HepG2 (cell line): ENCODE measurements at regions not wholly inside any gene's neighbourhood (a gene's known extent, or its start where the extent isn't known, plus 50 kb on each side); places are given as distances from the start of the nearest gene placed in this dataset.
A peak's percentile ranks its signal among the peaks of the same experiment; 100 is the strongest.

ENCODE experiments used
- CTCF ChIP-seq: sonication (generic); formaldehyde crosslinking; IDR thresholded peaks from 2 replicates; pipeline ENCODE4 v1.5.0; 2020; ENCODE audit warnings: mild to moderate bottlenecking, missing genetic modification reagents, moderate library complexity
- EEA1 ChIP-seq: sonication (generic); formaldehyde crosslinking; IDR thresholded peaks from 2 replicates; pipeline ENCODE4 v1.5.1; 2020; ENCODE audit warnings: mild to moderate bottlenecking, missing genetic modification reagents, borderline replicate concordance
- EHMT2 ChIP-seq: fragments of 200-600 bp; sonication (generic); IDR thresholded peaks from 2 replicates; pipeline ENCODE4 v1.7.0; 2017; ENCODE audit warnings: antibody characterized with exemption, low read depth, low read length, borderline replicate concordance
- EP300 ChIP-seq, 3 experiments: sonication (generic) in 1 of 3; formaldehyde crosslinking in 1 of 3; IDR thresholded peaks; 2 replicates each; pipeline versions ENCODE4 v1.5.1 to v1.6.1; 2011 to 2020; ENCODE audit warnings: low read depth in 2 of 3, low read length in 2 of 3, borderline replicate concordance in 1 of 3, improper control_type of control experiment in 1 of 3, mild to moderate bottlenecking in 1 of 3, missing genetic modification reagents in 1 of 3, moderate library complexity in 1 of 3
- FOXO1 ChIP-seq: sonication (generic); formaldehyde crosslinking; IDR thresholded peaks from 2 replicates; pipeline ENCODE4 v1.4.0; 2020; ENCODE audit warnings: missing genetic modification reagents
- GTF2F1 ChIP-seq: fragments of 150-350 bp; IDR thresholded peaks from 2 replicates; pipeline ENCODE4 v1.6.1; 2014; ENCODE audit warnings: low read length
- IRF9 ChIP-seq: sonication (generic); formaldehyde crosslinking; IDR thresholded peaks from 2 replicates; pipeline ENCODE4 v1.8.0; 2022; ENCODE audit warnings: missing genetic modification reagents, mild to moderate bottlenecking, borderline replicate concordance
- LRRFIP1 ChIP-seq: sonication (generic); formaldehyde crosslinking; conservative IDR thresholded peaks from 2 replicates; pipeline ENCODE4 v1.4.0; 2020; ENCODE audit warnings: missing genetic modification reagents
- NONO ChIP-seq, 2 experiments: fragments of 450-650 bp in 1 of 2; sonication (generic) in 1 of 2; formaldehyde crosslinking in 1 of 2; IDR thresholded peaks in 1 of 2; conservative IDR thresholded peaks in 1 of 2; 2 replicates each; pipeline versions ENCODE4 v1.6.1 to v1.8.0; 2017 to 2022; ENCODE audit warnings: mild to moderate bottlenecking in 1 of 2, missing genetic modification reagents in 1 of 2, moderate library complexity in 1 of 2
- PAXIP1 ChIP-seq: sonication (generic); formaldehyde crosslinking; conservative IDR thresholded peaks from 2 replicates; pipeline ENCODE4 v1.4.0; 2020; ENCODE audit warnings: mild to moderate bottlenecking, missing genetic modification reagents, moderate library complexity
- SOX5 ChIP-seq: IDR thresholded peaks from 2 replicates; pipeline ENCODE4 v1.6.1; 2016; ENCODE audit warnings: borderline replicate concordance
- ZNF331 ChIP-seq: sonication (generic); formaldehyde crosslinking; IDR thresholded peaks from 2 replicates; pipeline ENCODE4 v1.4.0; 2020; ENCODE audit warnings: missing genetic modification reagents
- ZSCAN20 ChIP-seq: sonication (generic); formaldehyde crosslinking; IDR thresholded peaks from 2 replicates; pipeline ENCODE4 v1.4.0; 2020; ENCODE audit warnings: missing genetic modification reagents, mild to moderate bottlenecking, borderline replicate concordance

- TF ChIP-seq PAXIP1 (CRISPR knock-in tag), result 0 out of 2 replicates have a peak, but pooled peaks have one; percentile 20
- 0 out of 2 replicates have a peak, but pooled peaks have one; percentile 6 for TF ChIP-seq FOXO1 (CRISPR knock-in tag)
- TF ChIP-seq LRRFIP1 (CRISPR knock-in tag), result no peak
- TF ChIP-seq IRF9 (CRISPR knock-in tag), result no peak
- peak in 1 of 2 experiments; percentile 24; a peak in 1 of 4 replicates for TF ChIP-seq EP300 (IDR thresholded peaks at IDR 0.05; ENCODE audit: low read depth in 2 of 2, low read length in 2 of 2)
- no peak for TF ChIP-seq EP300 (CRISPR knock-in tag; IDR thresholded peaks at IDR 0.05; ENCODE audit: borderline replicate concordance)
- peak; percentile 94 for TF ChIP-seq SOX5 (CRISPR knock-in tag)
- TF ChIP-seq EHMT2, result 0 out of 2 replicates have a peak, but pooled peaks have one; percentile 32
- TF ChIP-seq EEA1 (CRISPR knock-in tag), result no peak
- TF ChIP-seq ZNF331 (CRISPR knock-in tag), result 0 out of 2 replicates have a peak, but pooled peaks have one; percentile 15
- peak; percentile 24; the same call in 1 of the 2 replicates for TF ChIP-seq CTCF
- TF ChIP-seq ZSCAN20 (CRISPR knock-in tag), result no peak
- no peak for TF ChIP-seq GTF2F1
- no peak for TF ChIP-seq NONO (IDR thresholded peaks at IDR 0.05)
- TF ChIP-seq NONO (CRISPR knock-in tag; conservative IDR thresholded peaks at IDR 0.05), result no peak
These were observed 84.0 kb upstream of the NEUROD1 start (continued) for GRCh38 chr2:181764095-181764963.
